ENCODE measurements at regions not wholly inside any gene's neighbourhood (a gene's known extent, or its start where the extent isn't known, plus 50 kb on each side); places are given as distances from the start of the nearest gene placed in this dataset.
"Not testable (repeated sequence)": the region's sequence is repeated elsewhere in the genome, so short reads cannot be mapped to it uniquely, and the experiment has no call there.

GRCh38 chr2:111335220-111335907, 214.7 kb downstream of the BCL2L11 start:
- not testable (repeated sequence) for TF ChIP-seq POLR2AphosphoS5, CTCF (IDR thresholded peaks at IDR 0.05)
